Pancreas (tissue), 10 donors: ENCODE measurements at regions not wholly inside any gene's neighbourhood (a gene's known extent, or its start where the extent isn't known, plus 50 kb on each side); places are given as distances from the start of the nearest gene placed in this dataset.

Experiments
- ATAC-seq, 4 donors: fragments of 200-7000 bp; cut with Tn5 transposase; one replicate each; pipeline versions ENCODE4 v1.8.0 to v1.9.1; 2020; ENCODE audit warnings: mild to moderate bottlenecking in 4 of 4, moderate library complexity in 4 of 4
- DNase-seq, 6 donors: peaks; one replicate each; pipeline ENCODE4 v3.0.0-alpha.2; 2020
- FAIRE-seq: peaks from 2 replicates; lab custom pipeline; 2012; peaks lifted over from hg19 to GRCh38; lab: Jason Lieb, UNC
- H3K27ac ChIP-seq, 4 donors: fragments of 200-600 bp; sonication (generic); 1 replicate in 3 of 4; 2 replicates in 1 of 4; pipeline versions ENCODE4 v1.5.0 to v1.8.0; 2020
- H3K27me3 ChIP-seq, 4 donors: fragments of 200-600 bp; one replicate each; pipeline ENCODE4 v1.8.0; 2021
- H3K36me3 ChIP-seq, 3 donors: fragments of 200-600 bp; sonication (generic) in 1 of 3; one replicate each; pipeline versions ENCODE4 v1.5.0 to v1.8.0; 2020 to 2021
- H3K4me1 ChIP-seq, 3 donors: fragments of 200-600 bp; one replicate each; pipeline ENCODE4 v1.8.0; 2021
- H3K4me3 ChIP-seq, 4 donors: fragments of 200-600 bp; sonication (generic) in 2 of 4; one replicate each; pipeline versions ENCODE4 v1.5.0 to v1.8.0; 2020 to 2021
- H3K9me3 ChIP-seq, 4 donors: fragments of 200-600 bp; one replicate each; pipeline ENCODE4 v1.8.0; 2021
- CTCF ChIP-seq, 4 donors: fragments of 200-600 bp; sonication (generic) in 3 of 4; IDR thresholded peaks; one replicate each; pipeline versions ENCODE4 v1.5.0 to v1.8.0; 2021; ENCODE audit warnings: antibody characterized with exemption in 4 of 4
- WGBS, 2 donors: extraction: QIAGEN DNeasy Blood & Tissue Kit; methylation state at CpG; one replicate each; pipeline ENCODE4 v1.1.7; 2013; 5-methylcytosine and 5-hydroxymethylcytosine counted together
- intact Hi-C, 3 donors: fragments of 100-400 bp; cut with DNase I; formaldehyde crosslinking; loops; one replicate each; pipeline versions ENCODE4 v1.11.1 to v1.14.2; 2022
- donor health status: healthy with polysubstance abuse.
- donor health status: DM: no; HTN: no; CAD: no; lungs with moderate emphysema.
- donor health status: DM: no; HTN: no; CAD: no.
- donor health status: control.
- donor health status: control.
- donor health status: Bipolar disorder and iron deficiency.
- donor health status: DM: yes; HTN: yes; CAD: no.
- donor health status: DM: no; HTN: no; CAD: no.
- donor health status: DM: no; HTN: no; CAD: no.
- donor health status: DM: yes; HTN: yes; CAD: no.

DNA sequence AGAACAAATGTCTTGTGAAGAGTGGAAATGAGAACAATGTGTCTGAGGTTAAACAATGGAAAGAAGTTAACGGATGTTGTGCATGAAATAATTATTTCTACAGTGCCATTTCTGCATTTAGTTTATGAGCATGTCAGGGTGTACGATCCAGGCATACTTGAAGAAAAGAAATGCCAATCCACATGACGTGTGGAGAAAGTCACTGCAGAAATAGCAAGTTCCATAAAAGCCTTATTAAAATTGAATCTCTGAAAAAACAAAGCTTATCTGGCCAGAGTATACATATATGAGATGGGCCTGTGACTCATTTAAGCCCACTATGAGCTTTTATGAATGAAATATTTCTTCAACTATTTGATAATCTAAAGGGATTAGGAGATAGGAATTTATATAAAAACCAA, 426.1 kb downstream of the EFNB2 start:
- Histone ChIP-seq H3K4me3 (no peak overlapping the region), H3K27ac (no peak overlapping the region), H3K4me1 (no peaks in the 10 kb centered on the region), H3K9me3 (no peaks in the 10 kb centered on the region), H3K27me3 (no peaks in the 10 kb centered on the region), H3K36me3 (no peaks in the 10 kb centered on the region)
- DNase-seq: no peak
- no peak for FAIRE-seq
- ATAC-seq: no peak
- intact Hi-C loops: no loop called here
- 81 to 89% methylated on average over 3 of the region's 3 CpGs for WGBS, 2 donors
- TF ChIP-seq CTCF (IDR thresholded peaks at IDR 0.05): no peak

GRCh38 chr13:106108346-106108745, 427.1 kb downstream of the EFNB2 start:
- Histone ChIP-seq H3K27ac (no peak overlapping the region), H3K36me3 (no peaks in the 10 kb centered on the region), H3K27me3 (no peaks in the 10 kb centered on the region), H3K9me3 (no peaks in the 10 kb centered on the region), H3K4me1 (no peaks in the 10 kb centered on the region), H3K4me3 (no peak overlapping the region)
- ATAC-seq (no peak), DNase-seq (no peak), FAIRE-seq (no peak)
- TF ChIP-seq CTCF (IDR thresholded peaks at IDR 0.05): no peak
- intact Hi-C loops: no loop called here
- 90% methylated on average over 9 of the region's 9 CpGs for WGBS, 2 donors

DNA sequence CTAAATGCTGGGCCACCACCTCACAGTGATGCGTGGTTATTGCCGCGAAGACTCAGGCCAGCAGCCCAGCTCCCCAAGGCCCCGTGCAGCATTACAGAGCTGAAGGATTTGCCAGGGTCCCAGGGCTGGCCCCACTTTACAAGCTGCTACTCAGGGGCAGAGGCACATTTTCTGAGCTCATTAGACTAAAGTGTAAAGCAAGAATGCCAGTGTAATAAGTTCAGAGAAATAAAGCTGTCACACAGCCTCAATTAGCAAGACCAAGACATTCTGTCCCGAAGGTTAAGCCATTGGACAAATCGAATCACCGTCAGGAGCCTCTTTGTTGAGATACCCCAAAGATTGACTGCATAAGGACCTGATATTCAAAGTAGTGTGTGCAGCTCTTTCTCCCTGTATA, 428.4 kb downstream of the EFNB2 start:
- no peaks in the 10 kb centered on the region for H3K27me3 ChIP-seq
- no peak overlapping the region for H3K4me3 ChIP-seq
- no peak for TF ChIP-seq CTCF (IDR thresholded peaks at IDR 0.05)
- 92 to 96% methylated on average over 7 of the region's 7 CpGs for WGBS, 2 donors
- H3K36me3 ChIP-seq: no peaks in the 10 kb centered on the region
- DNase-seq: no peak
- intact Hi-C loops: no loop called here
- no peak for ATAC-seq
- no peaks in the 10 kb centered on the region for H3K4me1 ChIP-seq
- H3K9me3 ChIP-seq: no peaks in the 10 kb centered on the region
- no peak for FAIRE-seq
- H3K27ac ChIP-seq: no peak overlapping the region

DNA sequence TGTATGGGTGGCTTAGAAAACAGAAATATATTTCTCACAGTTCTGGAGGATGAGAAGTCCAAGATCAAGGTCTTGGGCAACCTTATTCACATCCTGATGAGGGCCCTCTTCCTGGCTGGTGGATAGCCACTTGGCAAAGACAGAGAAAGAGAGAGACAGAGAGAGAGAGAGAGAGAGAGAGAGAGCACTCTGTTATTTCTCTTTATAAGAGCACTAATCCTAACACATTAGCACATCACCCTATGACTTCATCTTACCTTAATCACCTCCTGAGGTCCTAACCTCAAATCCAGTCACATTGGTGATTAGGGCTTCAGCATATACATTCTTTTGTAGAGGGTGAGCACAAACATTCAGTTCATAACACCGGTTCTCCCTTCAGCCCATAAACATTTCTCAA, 430.3 kb downstream of the EFNB2 start:
- 82 to 94% methylated on average over 1 of the region's 1 CpG for WGBS, 2 donors
- DNase-seq (no peak), ATAC-seq (no peak), FAIRE-seq (no peak)
- no peaks in the 10 kb centered on the region for H3K27me3 ChIP-seq
- H3K27ac ChIP-seq: no peak overlapping the region
- no peaks in the 10 kb centered on the region for H3K4me1 ChIP-seq
- no peaks in the 10 kb centered on the region for H3K36me3 ChIP-seq
- no peaks in the 10 kb centered on the region for H3K9me3 ChIP-seq
- intact Hi-C loops: no loop called here
- no peak overlapping the region for H3K4me3 ChIP-seq
- no peak for TF ChIP-seq CTCF (IDR thresholded peaks at IDR 0.05)

- no peak for TF ChIP-seq CTCF (IDR thresholded peaks at IDR 0.05)
- no peak overlapping the region for H3K27ac ChIP-seq
- H3K4me3 ChIP-seq: no peak overlapping the region
- no peak for DNase-seq
- H3K9me3 ChIP-seq: no peaks in the 10 kb centered on the region
- no peak for FAIRE-seq
- intact Hi-C loops: no loop called here
- no peaks in the 10 kb centered on the region for H3K4me1 ChIP-seq
- H3K27me3 ChIP-seq: no peaks in the 10 kb centered on the region
- ATAC-seq: peak in 1 of 4 donors; percentile 58
- no peaks in the 10 kb centered on the region for H3K36me3 ChIP-seq
- 92 to 95% methylated on average over 3 of the region's 3 CpGs for WGBS, 2 donors
These were observed 431.1 kb downstream of the EFNB2 start for GRCh38 chr13:106104281-106104901.
